C4-2B (cell line): ENCODE measurements at regions not wholly inside any gene's neighbourhood (a gene's known extent, or its start where the extent isn't known, plus 50 kb on each side); places are given as distances from the start of the nearest gene placed in this dataset.

Experiments used
- ZFX ChIP-seq: fragments of 450-650 bp; IDR thresholded peaks from 2 replicates; pipeline ENCODE4 v1.6.1; 2017
- TF ChIP-seq, protein P1 (sequence below): fragments of 450-650 bp; conservative IDR thresholded peaks from 2 replicates; pipeline ENCODE4 v1.5.1; 2017; ENCODE audit warnings: mild to moderate bottlenecking

DNA sequence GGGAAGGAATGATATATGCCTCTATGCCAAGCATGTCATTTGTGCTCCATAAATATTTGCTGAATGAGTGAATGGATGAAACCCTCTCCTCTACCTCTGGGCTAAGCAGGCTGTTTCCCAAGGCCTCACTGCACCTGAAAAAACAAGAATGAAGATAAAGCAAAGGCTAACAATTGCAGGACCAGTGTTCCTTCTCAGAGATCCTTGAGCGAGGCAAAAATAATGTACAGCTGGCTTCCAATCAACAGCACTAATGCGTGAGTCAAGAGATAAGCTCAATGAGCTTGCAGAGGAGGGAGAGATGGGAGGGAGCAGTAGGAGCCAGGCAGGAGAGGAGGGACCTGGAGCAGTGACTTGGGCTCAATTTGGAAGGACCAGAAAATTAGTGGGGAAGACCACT, 144.5 kb upstream of the NFE2L3 start:
- TF ChIP-seq, protein P1, sequence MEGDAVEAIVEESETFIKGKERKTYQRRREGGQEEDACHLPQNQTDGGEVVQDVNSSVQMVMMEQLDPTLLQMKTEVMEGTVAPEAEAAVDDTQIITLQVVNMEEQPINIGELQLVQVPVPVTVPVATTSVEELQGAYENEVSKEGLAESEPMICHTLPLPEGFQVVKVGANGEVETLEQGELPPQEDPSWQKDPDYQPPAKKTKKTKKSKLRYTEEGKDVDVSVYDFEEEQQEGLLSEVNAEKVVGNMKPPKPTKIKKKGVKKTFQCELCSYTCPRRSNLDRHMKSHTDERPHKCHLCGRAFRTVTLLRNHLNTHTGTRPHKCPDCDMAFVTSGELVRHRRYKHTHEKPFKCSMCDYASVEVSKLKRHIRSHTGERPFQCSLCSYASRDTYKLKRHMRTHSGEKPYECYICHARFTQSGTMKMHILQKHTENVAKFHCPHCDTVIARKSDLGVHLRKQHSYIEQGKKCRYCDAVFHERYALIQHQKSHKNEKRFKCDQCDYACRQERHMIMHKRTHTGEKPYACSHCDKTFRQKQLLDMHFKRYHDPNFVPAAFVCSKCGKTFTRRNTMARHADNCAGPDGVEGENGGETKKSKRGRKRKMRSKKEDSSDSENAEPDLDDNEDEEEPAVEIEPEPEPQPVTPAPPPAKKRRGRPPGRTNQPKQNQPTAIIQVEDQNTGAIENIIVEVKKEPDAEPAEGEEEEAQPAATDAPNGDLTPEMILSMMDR: no peak
- no peak for TF ChIP-seq ZFX
